ENCODE measurements at regions not wholly inside any gene's neighbourhood (a gene's known extent, or its start where the extent isn't known, plus 50 kb on each side); places are given as distances from the start of the nearest gene placed in this dataset.

- TF ChIP-seq CTCF (IDR thresholded peaks at IDR 0.05) (no peak), ZFX (IDR thresholded peaks at IDR 0.05; ENCODE audit: borderline replicate concordance) (no peak)
These were observed 1265.1 kb downstream of the BRINP3 start for GRCh38 chr1:189212606-189213005.

All from 22Rv1 (cell line).